ENCODE measurements at regions not wholly inside any gene's neighbourhood (a gene's known extent, or its start where the extent isn't known, plus 50 kb on each side); places are given as distances from the start of the nearest gene placed in this dataset.

DNA sequence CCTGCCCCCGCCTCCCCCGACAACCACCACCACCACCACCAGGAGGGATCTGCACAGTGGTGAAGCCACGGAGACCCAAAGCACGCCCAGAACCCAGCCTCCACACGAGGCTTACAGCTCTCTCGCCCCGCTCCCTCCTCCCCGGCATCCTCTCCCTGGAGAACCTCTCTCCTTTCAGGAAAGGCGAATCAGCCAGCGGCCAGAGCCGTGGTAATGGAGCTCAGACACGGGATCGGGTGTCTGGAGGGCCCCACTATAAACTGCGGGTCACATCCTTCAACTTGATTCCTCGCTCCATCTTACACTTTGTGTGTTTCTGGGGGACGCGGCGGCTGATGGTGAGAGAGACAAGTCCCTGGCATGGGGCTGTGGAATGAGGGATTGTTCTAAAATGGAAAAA lies 271.5 kb upstream of the SIX2 start:
- no peak for TF ChIP-seq EZH2 (IDR thresholded peaks at IDR 0.05; ENCODE audit: low read length)
- TF ChIP-seq, protein P1, sequence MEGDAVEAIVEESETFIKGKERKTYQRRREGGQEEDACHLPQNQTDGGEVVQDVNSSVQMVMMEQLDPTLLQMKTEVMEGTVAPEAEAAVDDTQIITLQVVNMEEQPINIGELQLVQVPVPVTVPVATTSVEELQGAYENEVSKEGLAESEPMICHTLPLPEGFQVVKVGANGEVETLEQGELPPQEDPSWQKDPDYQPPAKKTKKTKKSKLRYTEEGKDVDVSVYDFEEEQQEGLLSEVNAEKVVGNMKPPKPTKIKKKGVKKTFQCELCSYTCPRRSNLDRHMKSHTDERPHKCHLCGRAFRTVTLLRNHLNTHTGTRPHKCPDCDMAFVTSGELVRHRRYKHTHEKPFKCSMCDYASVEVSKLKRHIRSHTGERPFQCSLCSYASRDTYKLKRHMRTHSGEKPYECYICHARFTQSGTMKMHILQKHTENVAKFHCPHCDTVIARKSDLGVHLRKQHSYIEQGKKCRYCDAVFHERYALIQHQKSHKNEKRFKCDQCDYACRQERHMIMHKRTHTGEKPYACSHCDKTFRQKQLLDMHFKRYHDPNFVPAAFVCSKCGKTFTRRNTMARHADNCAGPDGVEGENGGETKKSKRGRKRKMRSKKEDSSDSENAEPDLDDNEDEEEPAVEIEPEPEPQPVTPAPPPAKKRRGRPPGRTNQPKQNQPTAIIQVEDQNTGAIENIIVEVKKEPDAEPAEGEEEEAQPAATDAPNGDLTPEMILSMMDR (optimal IDR thresholded peaks at IDR 0.05 in 1 of 3, IDR thresholded peaks at IDR 0.05 in 1 of 3, conservative IDR thresholded peaks at IDR 0.05 in 1 of 3; ENCODE audit: extremely low read depth in 1 of 3, insufficient read depth in 2 of 3, low read length in 3 of 3): no peak
- Histone ChIP-seq H3K27ac (ENCODE audit: control insufficient read depth, insufficient read depth, low read length) (no peak overlapping the region), H3K27me3 (ENCODE audit: control insufficient read depth, extremely low read depth, insufficient read depth, low read length) (peaks cover 5% of the 10 kb centered on the region), H3K4me3 (ENCODE audit: control insufficient read depth in 2 of 3, extremely low read depth in 1 of 3, insufficient read depth in 2 of 3, low read depth in 1 of 3, low read length in 3 of 3) (no peak overlapping the region), H3K9me3 (ENCODE audit: control insufficient read depth, low read depth, low read length) (no peaks in the 10 kb centered on the region), H2AFZ (ENCODE audit: control insufficient read depth, low read length) (no peak overlapping the region), H3K4me2 (ENCODE audit: control insufficient read depth, extremely low read depth, insufficient read depth, low read depth, low read length) (no peak overlapping the region), H3K9me1 (ENCODE audit: control insufficient read depth, extremely low read depth, insufficient read depth, low read length) (no peaks in the 10 kb centered on the region), H3K4me1 (ENCODE audit: control insufficient read depth, extremely low read depth, insufficient read depth, low read length) (peaks cover 4% of the 10 kb centered on the region), H4K20me1 (ENCODE audit: control insufficient read depth, extremely low read depth, insufficient read depth, low read length) (no peaks in the 10 kb centered on the region), H3K36me3 (ENCODE audit: control insufficient read depth in 2 of 2, extremely low read depth in 1 of 2, insufficient read depth in 2 of 2, low read length in 2 of 2) (no peaks in the 10 kb centered on the region), H3K9ac (ENCODE audit: control insufficient read depth, extremely low read depth, insufficient read depth, low read length) (no peak overlapping the region), H3K79me2 (ENCODE audit: control insufficient read depth, insufficient read depth, low read length) (no peaks in the 10 kb centered on the region)
- dilution Hi-C loops (cut with MboI; ENCODE audit: extremely low pct_ligation_motif_present, low sequenced_read_pairs): no loop called here
- DNase-seq (ENCODE audit: low read depth, low spot score) (no peak), FAIRE-seq (no peak)

DNA sequence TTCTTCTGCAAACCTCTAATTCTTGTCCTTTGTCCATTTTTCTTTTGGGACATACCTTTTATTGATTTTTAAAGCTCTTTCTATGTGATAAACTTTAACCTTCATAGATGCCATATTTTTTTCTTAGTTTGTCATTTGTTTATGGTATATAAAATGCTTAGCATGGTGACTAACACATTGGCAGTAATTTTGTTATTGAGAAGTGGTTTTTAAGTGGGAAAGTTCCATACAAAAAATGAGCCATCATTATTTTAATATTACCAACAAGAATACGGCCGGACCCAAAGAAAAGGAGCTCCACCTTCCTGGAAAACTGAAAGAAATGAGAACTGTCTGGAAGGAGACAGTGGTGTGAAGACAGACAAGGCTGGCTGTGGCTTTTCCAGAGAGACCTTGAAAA lies 270.1 kb upstream of the SIX2 start:
- Histone ChIP-seq H3K36me3 (ENCODE audit: control insufficient read depth in 2 of 2, extremely low read depth in 1 of 2, insufficient read depth in 2 of 2, low read length in 2 of 2) (no peaks in the 10 kb centered on the region), H3K4me3 (ENCODE audit: control insufficient read depth in 2 of 3, extremely low read depth in 1 of 3, insufficient read depth in 2 of 3, low read depth in 1 of 3, low read length in 3 of 3) (no peak overlapping the region), H3K79me2 (ENCODE audit: control insufficient read depth, insufficient read depth, low read length) (no peaks in the 10 kb centered on the region), H4K20me1 (ENCODE audit: control insufficient read depth, extremely low read depth, insufficient read depth, low read length) (no peaks in the 10 kb centered on the region), H3K9me1 (ENCODE audit: control insufficient read depth, extremely low read depth, insufficient read depth, low read length) (no peaks in the 10 kb centered on the region), H2AFZ (ENCODE audit: control insufficient read depth, low read length) (no peak overlapping the region), H3K27ac (ENCODE audit: control insufficient read depth, insufficient read depth, low read length) (no peak overlapping the region), H3K9me3 (ENCODE audit: control insufficient read depth, low read depth, low read length) (no peaks in the 10 kb centered on the region), H3K27me3 (ENCODE audit: control insufficient read depth, extremely low read depth, insufficient read depth, low read length) (peaks cover 8% of the 10 kb centered on the region), H3K9ac (ENCODE audit: control insufficient read depth, extremely low read depth, insufficient read depth, low read length) (no peak overlapping the region), H3K4me1 (ENCODE audit: control insufficient read depth, extremely low read depth, insufficient read depth, low read length) (peaks cover 7% of the 10 kb centered on the region), H3K4me2 (ENCODE audit: control insufficient read depth, extremely low read depth, insufficient read depth, low read depth, low read length) (no peak overlapping the region)
- dilution Hi-C loops (cut with MboI; ENCODE audit: extremely low pct_ligation_motif_present, low sequenced_read_pairs): no loop called here
- no peak for DNase-seq (ENCODE audit: low read depth, low spot score)
- TF ChIP-seq EZH2 (IDR thresholded peaks at IDR 0.05; ENCODE audit: low read length): no peak
- TF ChIP-seq, protein P1 (optimal IDR thresholded peaks at IDR 0.05 in 1 of 3, IDR thresholded peaks at IDR 0.05 in 1 of 3, conservative IDR thresholded peaks at IDR 0.05 in 1 of 3; ENCODE audit: extremely low read depth in 1 of 3, insufficient read depth in 2 of 3, low read length in 3 of 3): no peak
- no peak for FAIRE-seq

Measured in keratinocyte (primary cell).